GM11168 (cell line): ENCODE measurements at regions not wholly inside any gene's neighbourhood (a gene's known extent, or its start where the extent isn't known, plus 50 kb on each side); places are given as distances from the start of the nearest gene placed in this dataset.
"Not testable (repeated sequence)": the region's sequence is repeated elsewhere in the genome, so short reads cannot be mapped to it uniquely, and the experiment has no call there.

ENCODE experiments used
- in situ Hi-C: fragments of 300-500 bp; cut with MboI; formaldehyde crosslinking; loops from one replicate; pipeline ENCODE4 v1.12.0; 2022; ENCODE audit warnings: low sequenced_read_pairs; ENCODE audit not compliant: unreplicated experiment

GRCh38 chr1:223992456-223993246 lies 121.3 kb upstream of the FBXO28 start:
- in situ Hi-C loops = not testable (repeated sequence)

GRCh38 chr1:223991297-223991857 lies 122.5 kb upstream of the FBXO28 start:
- in situ Hi-C loops = not testable (repeated sequence)

GRCh38 chr1:223961985-223962384 lies 116.2 kb upstream of the TP53BP2 start:
- in situ Hi-C loops = loop anchor here (25.0 kb wide), 1 partner anchor 1475 kb away; no protein-coding TSS in a partner anchor

- in situ Hi-C loops = loop anchor here (25.0 kb wide), 1 partner anchor 1466 kb away; no protein-coding TSS in a partner anchor
These were observed 107.1 kb upstream of the TP53BP2 start for GRCh38 chr1:223952801-223953200.

- in situ Hi-C loops = loop anchor here (25.0 kb wide), 1 partner anchor 1464 kb away; no protein-coding TSS in a partner anchor
These were observed 105.8 kb upstream of the TP53BP2 start for GRCh38 chr1:223951551-223951950.

GRCh38 chr1:223949944-223950343 lies 104.2 kb upstream of the TP53BP2 start:
- in situ Hi-C loops = loop anchor here (25.0 kb wide), 1 partner anchor 1463 kb away; no protein-coding TSS in a partner anchor

GRCh38 chr1:223948041-223948440 lies 102.3 kb upstream of the TP53BP2 start:
- in situ Hi-C loops = not testable (repeated sequence)

GRCh38 chr1:223936592-223936991 lies 90.8 kb upstream of the TP53BP2 start:
- in situ Hi-C loops = not testable (repeated sequence)

GRCh38 chr1:223931476-223931875 lies 85.7 kb upstream of the TP53BP2 start:
- in situ Hi-C loops = not testable (repeated sequence)

- in situ Hi-C loops = not testable (repeated sequence)
These were observed 75.1 kb upstream of the TP53BP2 start for GRCh38 chr1:223920805-223921204.

GRCh38 chr1:223915476-223915875 lies 69.7 kb upstream of the TP53BP2 start:
- in situ Hi-C loops = not testable (repeated sequence)

GRCh38 chr1:223913715-223914114 lies 68.0 kb upstream of the TP53BP2 start:
- in situ Hi-C loops = not testable (repeated sequence)

GRCh38 chr1:223907943-223908587 lies 62.3 kb upstream of the TP53BP2 start:
- in situ Hi-C loops = not testable (repeated sequence)

- in situ Hi-C loops = not testable (repeated sequence)
These were observed 57.5 kb upstream of the TP53BP2 start for GRCh38 chr1:223903221-223903620.

- in situ Hi-C loops = not testable (repeated sequence)
These were observed 54.0 kb upstream of the TP53BP2 start for GRCh38 chr1:223899775-223900174.

- in situ Hi-C loops = not testable (repeated sequence)
These were observed 51.4 kb upstream of the TP53BP2 start for GRCh38 chr1:223897097-223897496.

GRCh38 chr1:223895950-223896349 lies 50.2 kb upstream of the TP53BP2 start:
- in situ Hi-C loops = not testable (repeated sequence)
